Spinal cord (tissue), 9 donors: ENCODE measurements at regions not wholly inside any gene's neighbourhood (a gene's known extent, or its start where the extent isn't known, plus 50 kb on each side); places are given as distances from the start of the nearest gene placed in this dataset.

Experiments used
- DNase-seq, 6 donors: peaks; one replicate each; pipeline versions ENCODE4 v3.0.0 to v3.0.0-alpha.2; 2013 to 2015; ENCODE audit warnings: low spot score in 6 of 6, low read depth in 4 of 6
- H3K27ac ChIP-seq: one replicate; pipeline ENCODE4 v1.5.1; 2013; ENCODE audit warnings: low read depth, low read length, control low read depth
- H3K27me3 ChIP-seq: one replicate; pipeline ENCODE4 v1.6.1; 2013; ENCODE audit warnings: low read length; ENCODE audit not compliant: control insufficient read depth, insufficient read depth
- H3K36me3 ChIP-seq: one replicate; pipeline ENCODE4 v1.6.1; 2013; ENCODE audit warnings: low read length; ENCODE audit not compliant: control insufficient read depth, insufficient read depth
- H3K4me1 ChIP-seq: one replicate; pipeline ENCODE4 v1.6.1; 2013; ENCODE audit warnings: low read length; ENCODE audit not compliant: control insufficient read depth, insufficient read depth
- H3K4me3 ChIP-seq: one replicate; pipeline ENCODE4 v1.5.1; 2013; ENCODE audit warnings: low read depth, low read length, control low read depth
- H3K9me3 ChIP-seq: one replicate; pipeline ENCODE4 v1.6.1; 2013; ENCODE audit warnings: low read length; ENCODE audit not compliant: control insufficient read depth, insufficient read depth
- WGBS: methylation state at CpG from one replicate; pipeline ENCODE4 v1.1.5; 2013; ENCODE audit warnings: missing lambda C conversion rate; ENCODE audit not compliant: insufficient coverage; 5-methylcytosine and 5-hydroxymethylcytosine counted together
- donor health status: healthy.

DNA sequence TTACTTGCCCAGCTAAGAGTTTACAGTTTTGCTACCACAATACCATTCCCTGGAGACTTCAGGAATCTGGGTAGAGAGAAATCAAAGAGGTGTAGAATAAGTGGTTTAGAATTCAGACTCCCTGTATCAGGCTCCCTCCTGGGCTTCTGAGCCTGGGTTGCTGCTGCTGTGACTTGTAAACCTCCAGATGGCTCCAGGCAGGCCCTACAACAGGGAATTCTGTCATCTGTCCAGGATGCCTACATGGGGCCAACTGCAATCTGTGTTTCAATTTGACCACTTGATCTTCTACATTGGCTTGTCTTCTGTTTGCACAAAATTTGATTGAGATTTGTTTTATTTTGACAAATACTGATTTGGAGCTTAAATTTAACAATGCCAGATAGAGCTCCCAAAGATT is 183.9 kb downstream of the RAD51AP2 start:
- no peaks in the 10 kb centered on the region for H3K27me3 ChIP-seq
- H3K27ac ChIP-seq, result no peak overlapping the region
- no peak overlapping the region for H3K4me3 ChIP-seq
- no peaks in the 10 kb centered on the region for H3K9me3 ChIP-seq
- H3K4me1 ChIP-seq, result no peaks in the 10 kb centered on the region
- DNase-seq, result no peak
- no peaks in the 10 kb centered on the region for H3K36me3 ChIP-seq

- no peaks in the 10 kb centered on the region for H3K4me1 ChIP-seq
- WGBS, result no CpG with 5 or more reads among the region's 1 CpG
- no peaks in the 10 kb centered on the region for H3K9me3 ChIP-seq
- no peaks in the 10 kb centered on the region for H3K36me3 ChIP-seq
- no peak overlapping the region for H3K27ac ChIP-seq
- no peak for DNase-seq
- no peaks in the 10 kb centered on the region for H3K27me3 ChIP-seq
- H3K4me3 ChIP-seq, result no peak overlapping the region
Observed at GRCh38 chr2:17331636-17332035, 186.6 kb downstream of the RAD51AP2 start.

DNA sequence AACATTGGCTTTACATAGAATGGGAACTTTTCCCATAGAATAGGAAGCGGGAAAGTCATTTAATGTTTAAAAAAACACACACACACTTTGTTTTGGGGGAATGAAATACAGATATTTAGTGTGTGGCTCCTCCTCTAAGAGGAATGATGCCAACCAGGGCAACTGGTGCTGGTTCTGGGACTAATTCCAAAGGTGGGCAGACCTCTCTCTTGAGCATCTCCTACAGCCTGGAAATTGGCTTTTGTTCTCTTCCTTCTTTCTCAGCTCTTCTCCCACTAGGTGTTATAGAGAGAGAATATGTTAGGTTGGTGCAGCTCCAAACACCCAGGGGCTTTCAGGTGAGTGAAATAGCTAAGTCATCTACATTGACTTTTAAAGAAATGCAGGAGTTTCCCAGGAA is 190.1 kb downstream of the RAD51AP2 start:
- no CpG with 5 or more reads among the region's 1 CpG for WGBS

DNA sequence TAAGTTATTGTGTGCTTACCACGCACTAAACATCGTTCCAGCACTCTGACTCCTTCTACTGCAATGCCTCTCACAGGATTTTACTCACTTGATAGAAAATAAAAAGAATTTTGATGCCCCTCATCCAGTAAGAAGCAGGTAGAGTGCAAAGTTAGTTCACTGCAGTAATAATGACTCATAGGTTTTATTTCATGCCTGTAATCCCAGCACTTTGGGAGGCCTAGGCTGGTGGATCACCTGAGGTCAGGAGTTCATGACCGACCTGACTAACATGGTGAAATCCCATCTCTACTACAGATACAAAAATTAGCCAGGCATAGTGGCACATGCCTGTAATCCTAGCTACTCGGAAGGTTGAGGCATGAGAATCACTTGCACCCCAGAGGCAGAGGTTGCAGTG is 190.6 kb downstream of the RAD51AP2 start:
- Histone ChIP-seq H3K27me3 (no peaks in the 10 kb centered on the region), H3K4me1 (no peaks in the 10 kb centered on the region), H3K36me3 (no peaks in the 10 kb centered on the region), H3K27ac (no peak overlapping the region), H3K4me3 (no peak overlapping the region), H3K9me3 (no peaks in the 10 kb centered on the region)
- no peak for DNase-seq
- WGBS, result 64% methylated on average over 2 of the region's 4 CpGs

More for the DNA sequence above, 190.1 kb downstream of the RAD51AP2 start:
- H3K27ac ChIP-seq, result no peak overlapping the region
- no peaks in the 10 kb centered on the region for H3K36me3 ChIP-seq
- H3K27me3 ChIP-seq, result no peaks in the 10 kb centered on the region
- H3K4me3 ChIP-seq, result no peak overlapping the region
- H3K4me1 ChIP-seq, result no peaks in the 10 kb centered on the region
- H3K9me3 ChIP-seq, result no peaks in the 10 kb centered on the region
- no peak for DNase-seq

DNA sequence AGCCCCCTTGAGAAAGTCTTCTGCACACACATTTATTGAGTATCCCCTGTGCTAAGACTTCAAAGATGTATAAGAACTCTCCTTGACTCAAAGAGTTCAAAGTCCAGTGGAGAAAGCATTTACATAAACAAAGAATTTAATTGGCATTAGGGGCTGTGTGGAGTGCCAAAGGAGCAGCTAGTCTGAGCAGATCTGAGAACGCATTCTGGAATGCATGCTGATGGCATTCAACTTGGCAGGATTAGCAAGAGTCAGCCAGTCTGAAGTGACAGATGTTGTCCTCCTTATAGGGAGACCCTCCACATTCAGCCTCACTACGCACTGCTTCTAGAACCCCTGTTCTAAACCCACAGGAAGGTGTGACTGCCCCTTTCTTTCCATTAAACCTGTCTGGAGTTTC is 191.5 kb downstream of the RAD51AP2 start:
- no peaks in the 10 kb centered on the region for H3K36me3 ChIP-seq
- no peak overlapping the region for H3K27ac ChIP-seq
- no peak for DNase-seq
- H3K27me3 ChIP-seq, result no peaks in the 10 kb centered on the region
- no CpG with 5 or more reads among the region's 2 CpGs for WGBS
- no peak overlapping the region for H3K4me3 ChIP-seq
- H3K9me3 ChIP-seq, result no peaks in the 10 kb centered on the region
- H3K4me1 ChIP-seq, result no peaks in the 10 kb centered on the region

DNA sequence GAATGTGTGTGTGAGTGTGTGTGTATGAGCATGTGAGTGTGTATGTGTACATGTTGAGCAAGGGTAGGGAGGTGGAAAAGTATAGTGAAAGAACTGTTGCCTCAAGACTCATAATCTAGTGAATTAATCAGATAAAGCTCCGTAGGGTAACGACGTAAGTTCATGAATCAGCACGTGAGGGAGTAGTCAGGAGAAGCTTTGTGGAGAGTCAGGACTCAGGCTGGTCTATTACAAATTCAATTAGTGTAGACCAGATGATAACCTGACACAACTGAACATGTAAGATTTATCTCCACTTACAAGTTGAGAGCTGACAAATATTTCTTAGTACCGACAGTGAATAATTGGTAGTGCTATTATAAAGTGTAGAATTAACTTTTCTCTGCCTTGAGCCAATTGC is 194.5 kb downstream of the RAD51AP2 start:
- no CpG with 5 or more reads among the region's 5 CpGs for WGBS
- no peaks in the 10 kb centered on the region for H3K27me3 ChIP-seq
- no peak overlapping the region for H3K4me3 ChIP-seq
- H3K4me1 ChIP-seq, result no peaks in the 10 kb centered on the region
- no peaks in the 10 kb centered on the region for H3K36me3 ChIP-seq
- no peaks in the 10 kb centered on the region for H3K9me3 ChIP-seq
- no peak for DNase-seq
- no peak overlapping the region for H3K27ac ChIP-seq

DNA sequence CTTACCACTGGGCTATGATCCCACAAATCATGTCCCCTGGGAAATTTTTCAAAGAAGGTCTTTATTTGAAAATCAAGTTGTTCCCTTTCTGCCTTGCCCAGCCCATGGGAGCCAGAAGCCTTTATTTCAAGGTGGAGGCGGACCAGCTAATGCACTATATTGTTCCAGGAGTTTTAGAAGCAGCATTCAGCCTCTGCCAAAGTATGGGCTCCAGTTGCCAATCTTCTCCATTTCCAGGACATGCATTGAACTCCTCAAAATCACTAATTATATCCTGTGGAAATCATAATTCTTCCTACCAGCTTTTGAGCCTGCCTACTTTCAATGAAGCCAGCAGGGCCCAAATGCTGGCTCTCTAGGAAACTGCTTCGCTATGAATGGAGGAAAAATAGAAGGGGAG is 195.8 kb downstream of the RAD51AP2 start:
- WGBS, result 33% methylated on average over 2 of the region's 2 CpGs
- DNase-seq, result peak in 1 of 6 donors; percentile 61
- Histone ChIP-seq H3K4me1 (no peaks in the 10 kb centered on the region), H3K27me3 (no peaks in the 10 kb centered on the region), H3K27ac (no peak overlapping the region), H3K9me3 (no peaks in the 10 kb centered on the region), H3K4me3 (no peak overlapping the region), H3K36me3 (no peaks in the 10 kb centered on the region)

DNA sequence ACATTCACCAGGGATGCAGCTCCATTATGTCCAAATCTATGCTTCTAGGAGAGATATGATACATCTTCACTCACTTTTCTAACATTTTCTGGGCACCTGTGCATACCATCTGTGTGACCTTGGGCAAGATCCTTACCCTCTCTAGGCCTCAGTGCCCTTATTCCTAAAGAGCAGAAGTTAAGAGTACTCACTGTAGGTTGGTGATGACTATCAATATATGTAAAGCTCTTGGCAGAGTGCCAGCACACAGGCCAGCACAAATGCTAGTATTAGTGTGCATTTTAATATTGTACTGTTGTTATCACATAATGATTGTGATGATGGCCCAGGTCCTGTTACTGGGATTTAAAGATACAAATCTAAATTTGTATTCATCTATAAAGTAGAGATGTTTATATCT is 199.2 kb downstream of the RAD51AP2 start:
- H3K4me3 ChIP-seq, result no peak overlapping the region
- no peaks in the 10 kb centered on the region for H3K36me3 ChIP-seq
- no peak for DNase-seq
- no peaks in the 10 kb centered on the region for H3K4me1 ChIP-seq
- H3K27me3 ChIP-seq, result no peaks in the 10 kb centered on the region
- no peaks in the 10 kb centered on the region for H3K9me3 ChIP-seq
- no peak overlapping the region for H3K27ac ChIP-seq

- Histone ChIP-seq H3K4me1 (no peaks in the 10 kb centered on the region), H3K27me3 (no peaks in the 10 kb centered on the region), H3K4me3 (no peak overlapping the region), H3K36me3 (no peaks in the 10 kb centered on the region), H3K9me3 (no peaks in the 10 kb centered on the region), H3K27ac (no peak overlapping the region)
- DNase-seq, result no peak
- WGBS, result no CpG with 5 or more reads among the region's 2 CpGs
Observed at GRCh38 chr2:17318013-17318412, 200.2 kb downstream of the RAD51AP2 start.

GRCh38 chr2:17317439-17317976 is 200.7 kb downstream of the RAD51AP2 start:
- no peaks in the 10 kb centered on the region for H3K4me1 ChIP-seq
- no peaks in the 10 kb centered on the region for H3K36me3 ChIP-seq
- peak in 1 of 6 donors; percentile 30 for DNase-seq
- WGBS, result 67% methylated on average over 4 of the region's 5 CpGs
- H3K4me3 ChIP-seq, result no peak overlapping the region
- no peaks in the 10 kb centered on the region for H3K27me3 ChIP-seq
- H3K27ac ChIP-seq, result no peak overlapping the region
- H3K9me3 ChIP-seq, result no peaks in the 10 kb centered on the region
